Astrocyte (in vitro differentiated cells and primary cell): ENCODE measurements at regions not wholly inside any gene's neighbourhood (a gene's known extent, or its start where the extent isn't known, plus 50 kb on each side); places are given as distances from the start of the nearest gene placed in this dataset.

Experiments
- DNase-seq: peaks from one replicate; pipeline ENCODE4 v3.0.0-alpha.2; 2010; ENCODE audit warnings: low read depth
- FAIRE-seq: peaks from 2 replicates; lab custom pipeline; 2011; peaks lifted over from hg19 to GRCh38; lab: Jason Lieb, UNC
- H2AFZ ChIP-seq: 2 replicates; pipeline ENCODE4 v1.6.0; 2012; ENCODE audit warnings: low read depth, low read length, inconsistent platforms
- H3K27ac ChIP-seq: 2 replicates; pipeline ENCODE4 v1.5.1; 2011; ENCODE audit warnings: low read depth, low read length, inconsistent platforms
- H3K27me3 ChIP-seq: 2 replicates; pipeline ENCODE4 v1.6.0; 2011; ENCODE audit warnings: low read length, inconsistent platforms; ENCODE audit not compliant: insufficient read depth
- H3K36me3 ChIP-seq: 2 replicates; pipeline ENCODE4 v1.5.1; 2011; ENCODE audit warnings: low read length, inconsistent platforms; ENCODE audit not compliant: insufficient read depth
- H3K4me1 ChIP-seq: 2 replicates; pipeline ENCODE4 v1.5.1; 2011; ENCODE audit warnings: low read length, inconsistent platforms; ENCODE audit not compliant: insufficient read depth
- H3K4me2 ChIP-seq: 2 replicates; pipeline ENCODE4 v1.6.0; 2012; ENCODE audit warnings: low read length, inconsistent platforms
- H3K4me3 ChIP-seq: 2 replicates; pipeline ENCODE4 v1.5.1; 2011; ENCODE audit warnings: low read depth, mild to moderate bottlenecking, low read length, inconsistent platforms; ENCODE audit not compliant: insufficient read depth
- H3K79me2 ChIP-seq: 2 replicates; pipeline ENCODE4 v1.6.0; 2012; ENCODE audit warnings: mild to moderate bottlenecking, low read length, inconsistent platforms; ENCODE audit not compliant: insufficient read depth
- H3K9ac ChIP-seq: 2 replicates; pipeline ENCODE4 v1.6.0; 2012; ENCODE audit warnings: mild to moderate bottlenecking, low read length, inconsistent platforms
- H3K9me3 ChIP-seq: 2 replicates; pipeline ENCODE4 v1.5.1; 2012; ENCODE audit warnings: low read depth, mild to moderate bottlenecking, low read length, inconsistent platforms; ENCODE audit not compliant: insufficient read depth
- H4K20me1 ChIP-seq: 2 replicates; pipeline ENCODE4 v1.6.0; 2012; ENCODE audit warnings: low read length, inconsistent platforms; ENCODE audit not compliant: insufficient read depth
- H3K27ac Mint-ChIP-seq: one replicate; pipeline ENCODE4 v1.8.0; 2021; ENCODE audit warnings: mild to moderate bottlenecking, mixed read lengths; ENCODE audit not compliant: unreplicated experiment
- H3K27me3 Mint-ChIP-seq: one replicate; pipeline ENCODE4 v1.8.0; 2021; ENCODE audit warnings: low read depth, mixed read lengths; ENCODE audit not compliant: unreplicated experiment
- H3K36me3 Mint-ChIP-seq: one replicate; pipeline ENCODE4 v1.8.0; 2021; ENCODE audit warnings: low read depth, mixed read lengths; ENCODE audit not compliant: unreplicated experiment
- H3K4me1 Mint-ChIP-seq: one replicate; pipeline ENCODE4 v1.8.0; 2021; ENCODE audit warnings: low read depth, mixed read lengths; ENCODE audit not compliant: unreplicated experiment
- H3K4me3 Mint-ChIP-seq: one replicate; pipeline ENCODE4 v1.8.0; 2021; ENCODE audit warnings: mild to moderate bottlenecking, moderate library complexity, mixed read lengths; ENCODE audit not compliant: unreplicated experiment
- H3K9me3 Mint-ChIP-seq: one replicate; pipeline ENCODE4 v1.8.0; 2021; ENCODE audit warnings: mild to moderate bottlenecking, mixed read lengths; ENCODE audit not compliant: unreplicated experiment
- EZH2 ChIP-seq: IDR thresholded peaks from 2 replicates; pipeline ENCODE4 v1.6.1; 2012; ENCODE audit warnings: mild to moderate bottlenecking, low read length, inconsistent platforms; ENCODE audit not compliant: insufficient read depth
- TF ChIP-seq, protein P1 (sequence below): IDR thresholded peaks from 2 replicates; pipeline ENCODE4 v1.5.1; 2011; ENCODE audit warnings: low read depth, mild to moderate bottlenecking, inconsistent platforms, low read length, moderate library complexity; ENCODE audit not compliant: insufficient read depth

DNA sequence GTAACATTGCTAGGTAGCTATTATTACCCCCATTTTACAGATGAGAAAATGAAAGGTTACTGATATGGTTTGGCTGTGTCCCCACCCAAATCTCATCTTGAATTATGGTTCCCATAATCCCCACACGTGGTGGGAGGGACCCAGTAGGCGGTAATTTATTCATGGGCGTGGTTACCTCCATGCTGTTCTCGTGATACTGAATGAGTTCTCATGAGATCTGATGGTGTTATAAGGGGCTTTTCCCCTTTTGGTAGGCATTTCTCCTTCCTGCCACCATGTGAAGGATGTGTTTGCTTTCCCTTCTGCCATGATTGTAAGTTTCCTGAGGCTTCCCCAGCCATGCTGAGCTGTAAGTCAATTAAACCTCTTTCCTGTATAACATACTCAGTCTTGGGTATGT lies 252.1 kb downstream of the OPA1 start:
- Histone ChIP-seq H3K27ac (no peak overlapping the region), H3K9me3 (no peaks in the 10 kb centered on the region), H3K79me2 (no peaks in the 10 kb centered on the region), H3K36me3 (no peaks in the 10 kb centered on the region), H3K4me2 (no peak overlapping the region), H3K27me3 (peaks cover 53% of the 10 kb centered on the region), H2AFZ (no peak overlapping the region), H4K20me1 (no peaks in the 10 kb centered on the region), H3K4me1 (no peaks in the 10 kb centered on the region), H3K9ac (no peak overlapping the region), H3K4me3 (no peak overlapping the region)
- no peak overlapping the region for H3K4me3 Mint-ChIP-seq
- H3K27me3 Mint-ChIP-seq, result peaks cover 74% of the 10 kb centered on the region
- DNase-seq, result no peak
- H3K36me3 Mint-ChIP-seq, result peaks cover 3% of the 10 kb centered on the region
- H3K9me3 Mint-ChIP-seq, result peaks cover 8% of the 10 kb centered on the region
- no peak overlapping the region for H3K27ac Mint-ChIP-seq
- no peak for FAIRE-seq
- TF ChIP-seq, protein P1, sequence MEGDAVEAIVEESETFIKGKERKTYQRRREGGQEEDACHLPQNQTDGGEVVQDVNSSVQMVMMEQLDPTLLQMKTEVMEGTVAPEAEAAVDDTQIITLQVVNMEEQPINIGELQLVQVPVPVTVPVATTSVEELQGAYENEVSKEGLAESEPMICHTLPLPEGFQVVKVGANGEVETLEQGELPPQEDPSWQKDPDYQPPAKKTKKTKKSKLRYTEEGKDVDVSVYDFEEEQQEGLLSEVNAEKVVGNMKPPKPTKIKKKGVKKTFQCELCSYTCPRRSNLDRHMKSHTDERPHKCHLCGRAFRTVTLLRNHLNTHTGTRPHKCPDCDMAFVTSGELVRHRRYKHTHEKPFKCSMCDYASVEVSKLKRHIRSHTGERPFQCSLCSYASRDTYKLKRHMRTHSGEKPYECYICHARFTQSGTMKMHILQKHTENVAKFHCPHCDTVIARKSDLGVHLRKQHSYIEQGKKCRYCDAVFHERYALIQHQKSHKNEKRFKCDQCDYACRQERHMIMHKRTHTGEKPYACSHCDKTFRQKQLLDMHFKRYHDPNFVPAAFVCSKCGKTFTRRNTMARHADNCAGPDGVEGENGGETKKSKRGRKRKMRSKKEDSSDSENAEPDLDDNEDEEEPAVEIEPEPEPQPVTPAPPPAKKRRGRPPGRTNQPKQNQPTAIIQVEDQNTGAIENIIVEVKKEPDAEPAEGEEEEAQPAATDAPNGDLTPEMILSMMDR, result no peak
- TF ChIP-seq EZH2, result no peak
- H3K4me1 Mint-ChIP-seq, result peaks cover 5% of the 10 kb centered on the region

GRCh38 chr3:193846569-193846968 lies 253.6 kb downstream of the OPA1 start:
- H2AFZ ChIP-seq, result no peak overlapping the region
- DNase-seq, result no peak
- peaks cover 43% of the 10 kb centered on the region for H3K27me3 ChIP-seq
- no peak overlapping the region for H3K27ac ChIP-seq
- H3K9me3 Mint-ChIP-seq, result peaks cover 6% of the 10 kb centered on the region
- H4K20me1 ChIP-seq, result no peaks in the 10 kb centered on the region
- peaks cover 3% of the 10 kb centered on the region for H3K36me3 Mint-ChIP-seq
- no peak overlapping the region for H3K27ac Mint-ChIP-seq
- H3K36me3 ChIP-seq, result no peaks in the 10 kb centered on the region
- no peak overlapping the region for H3K9ac ChIP-seq
- H3K4me1 Mint-ChIP-seq, result peaks cover 5% of the 10 kb centered on the region
- no peak overlapping the region for H3K4me3 ChIP-seq
- H3K79me2 ChIP-seq, result no peaks in the 10 kb centered on the region
- H3K27me3 Mint-ChIP-seq, result peaks cover 70% of the 10 kb centered on the region
- H3K9me3 ChIP-seq, result no peaks in the 10 kb centered on the region
- TF ChIP-seq, protein P1, result no peak
- TF ChIP-seq EZH2, result no peak
- H3K4me3 Mint-ChIP-seq, result no peak overlapping the region
- no peak overlapping the region for H3K4me2 ChIP-seq
- peaks cover 2% of the 10 kb centered on the region for H3K4me1 ChIP-seq
- FAIRE-seq, result no peak

GRCh38 chr3:193847402-193847801 lies 254.4 kb downstream of the OPA1 start:
- no peak for DNase-seq
- Mint-ChIP-seq H3K36me3 (peaks cover 3% of the 10 kb centered on the region), H3K27me3 (peaks cover 69% of the 10 kb centered on the region), H3K4me1 (peaks cover 9% of the 10 kb centered on the region), H3K27ac (no peak overlapping the region), H3K9me3 (peaks cover 6% of the 10 kb centered on the region), H3K4me3 (no peak overlapping the region)
- no peak overlapping the region for H3K4me2 ChIP-seq
- H3K9ac ChIP-seq, result no peak overlapping the region
- no peaks in the 10 kb centered on the region for H3K79me2 ChIP-seq
- TF ChIP-seq, protein P1, result no peak
- no peak for TF ChIP-seq EZH2
- H3K27ac ChIP-seq, result no peak overlapping the region
- no peak for FAIRE-seq
- peaks cover 36% of the 10 kb centered on the region for H3K27me3 ChIP-seq
- H2AFZ ChIP-seq, result no peak overlapping the region
- no peaks in the 10 kb centered on the region for H3K36me3 ChIP-seq
- no peak overlapping the region for H3K4me3 ChIP-seq
- H3K4me1 ChIP-seq, result peaks cover 11% of the 10 kb centered on the region
- no peaks in the 10 kb centered on the region for H3K9me3 ChIP-seq
- H4K20me1 ChIP-seq, result no peaks in the 10 kb centered on the region
